Inflammatory macrophage treated with lipopolysaccharide for 1 hour (primary cell): ENCODE measurements at regions not wholly inside any gene's neighbourhood (a gene's known extent, or its start where the extent isn't known, plus 50 kb on each side); places are given as distances from the start of the nearest gene placed in this dataset.
"Not testable (repeated sequence)": the region's sequence is repeated elsewhere in the genome, so short reads cannot be mapped to it uniquely, and the experiment has no call there.

Experiments
- DNase-seq, 2 donors: peaks; one replicate each; pipeline ENCODE4 v3.0.0-alpha.2; 2020 to 2022

DNA sequence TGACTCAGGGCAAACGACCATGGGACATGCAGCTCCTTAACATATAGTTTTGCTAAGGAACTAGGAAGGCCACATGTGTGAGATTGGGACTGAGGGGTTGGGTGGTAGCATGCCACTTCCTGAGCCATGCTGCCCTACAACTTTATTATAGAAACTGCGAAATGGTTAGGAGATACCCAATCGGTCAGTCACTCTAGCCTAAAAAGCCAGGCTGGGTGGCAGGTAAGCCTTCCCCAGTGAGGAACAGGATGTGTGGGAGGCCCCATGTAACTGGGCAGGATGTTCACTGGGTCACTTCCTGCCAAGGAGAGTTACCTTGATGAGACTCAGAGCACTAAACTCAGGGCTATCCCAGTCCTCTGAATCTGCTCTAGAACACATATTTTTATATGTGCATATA is 123.5 kb downstream of the MAP3K7 start:
- DNase-seq = no peak

DNA sequence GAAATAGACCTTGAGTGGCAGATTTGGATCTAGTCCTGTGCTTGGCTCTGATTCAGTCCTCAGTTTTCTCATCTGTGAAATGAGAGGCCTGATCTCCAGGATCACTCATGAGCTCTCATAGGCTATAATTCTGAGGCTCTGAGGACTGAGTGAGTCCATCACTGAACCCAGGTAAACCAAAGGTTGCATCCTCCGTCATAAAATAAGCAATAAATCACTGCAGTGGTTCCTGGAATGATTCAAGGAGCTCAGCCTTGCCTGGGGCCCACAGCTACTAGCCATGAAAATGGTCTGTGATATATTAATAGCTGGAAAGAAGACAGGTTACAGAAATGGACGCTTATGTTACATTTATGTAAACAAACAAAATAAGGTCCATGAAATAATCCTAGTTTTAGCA is 124.8 kb downstream of the MAP3K7 start:
- DNase-seq = no peak

DNA sequence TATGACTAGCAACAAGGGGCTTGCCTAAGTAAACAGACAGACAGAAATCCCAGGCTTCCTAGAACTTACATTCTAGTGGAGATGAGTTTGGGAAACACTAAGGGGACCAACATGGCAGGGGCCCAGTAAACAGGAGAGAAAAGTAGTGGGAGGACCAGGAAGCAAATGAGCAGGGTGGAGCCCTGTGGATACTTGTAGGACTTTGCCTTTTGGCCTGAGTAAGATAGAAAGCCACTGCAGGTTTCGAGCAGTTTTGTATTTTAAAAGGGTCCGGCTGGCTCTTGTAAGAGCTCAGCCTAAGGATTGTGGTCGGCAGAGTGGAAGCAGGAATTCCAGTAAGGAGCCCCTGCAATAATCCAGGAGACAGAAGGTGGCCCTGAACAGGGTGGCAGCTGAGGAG is 125.5 kb downstream of the MAP3K7 start:
- DNase-seq = no peak

DNA sequence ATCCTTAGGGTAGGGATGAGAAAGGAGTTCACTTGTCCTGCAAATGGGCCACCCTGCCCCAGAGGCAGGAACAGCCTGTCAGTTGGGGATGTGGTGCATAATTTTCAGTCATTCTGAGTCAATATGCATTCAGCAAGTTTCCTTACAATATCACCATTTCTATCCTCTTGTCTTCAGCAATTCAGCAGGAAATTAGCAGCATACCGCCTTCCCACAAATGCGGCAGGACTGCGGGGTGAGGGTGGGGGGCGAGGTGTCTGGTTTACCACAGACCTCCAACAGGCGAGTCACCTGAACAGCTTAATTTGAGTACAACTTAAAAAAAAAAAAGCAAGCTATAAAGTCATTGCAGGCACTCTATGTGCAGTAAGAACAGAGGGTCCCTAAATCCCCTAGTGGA is 126.8 kb downstream of the MAP3K7 start:
- no peak for DNase-seq

DNA sequence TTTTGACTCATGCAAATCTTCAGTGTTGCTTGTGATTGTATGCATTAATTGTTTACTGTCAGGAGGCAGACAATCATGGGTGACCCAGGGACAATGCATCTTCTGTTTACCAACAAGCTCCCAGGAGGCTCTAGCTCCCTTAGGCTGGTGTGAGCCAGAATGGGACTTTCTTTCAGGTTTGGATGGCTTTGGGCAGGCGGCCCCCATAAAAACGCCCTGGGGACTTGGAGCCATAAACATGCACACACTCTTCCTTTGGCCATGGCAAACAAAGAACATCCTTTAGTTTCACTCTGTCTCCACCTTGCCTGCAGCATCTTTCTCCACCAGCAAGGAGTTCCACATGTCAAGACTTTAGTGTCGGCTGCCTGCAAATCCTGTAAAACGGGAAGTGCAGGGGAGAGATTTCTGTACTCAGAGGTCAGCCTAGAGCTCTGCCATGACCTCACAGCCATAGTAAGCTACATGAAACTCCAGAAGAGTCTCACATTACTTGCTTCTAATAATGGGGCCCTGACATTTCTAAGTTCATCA is 127.6 kb downstream of the MAP3K7 start:
- DNase-seq = no peak

DNA sequence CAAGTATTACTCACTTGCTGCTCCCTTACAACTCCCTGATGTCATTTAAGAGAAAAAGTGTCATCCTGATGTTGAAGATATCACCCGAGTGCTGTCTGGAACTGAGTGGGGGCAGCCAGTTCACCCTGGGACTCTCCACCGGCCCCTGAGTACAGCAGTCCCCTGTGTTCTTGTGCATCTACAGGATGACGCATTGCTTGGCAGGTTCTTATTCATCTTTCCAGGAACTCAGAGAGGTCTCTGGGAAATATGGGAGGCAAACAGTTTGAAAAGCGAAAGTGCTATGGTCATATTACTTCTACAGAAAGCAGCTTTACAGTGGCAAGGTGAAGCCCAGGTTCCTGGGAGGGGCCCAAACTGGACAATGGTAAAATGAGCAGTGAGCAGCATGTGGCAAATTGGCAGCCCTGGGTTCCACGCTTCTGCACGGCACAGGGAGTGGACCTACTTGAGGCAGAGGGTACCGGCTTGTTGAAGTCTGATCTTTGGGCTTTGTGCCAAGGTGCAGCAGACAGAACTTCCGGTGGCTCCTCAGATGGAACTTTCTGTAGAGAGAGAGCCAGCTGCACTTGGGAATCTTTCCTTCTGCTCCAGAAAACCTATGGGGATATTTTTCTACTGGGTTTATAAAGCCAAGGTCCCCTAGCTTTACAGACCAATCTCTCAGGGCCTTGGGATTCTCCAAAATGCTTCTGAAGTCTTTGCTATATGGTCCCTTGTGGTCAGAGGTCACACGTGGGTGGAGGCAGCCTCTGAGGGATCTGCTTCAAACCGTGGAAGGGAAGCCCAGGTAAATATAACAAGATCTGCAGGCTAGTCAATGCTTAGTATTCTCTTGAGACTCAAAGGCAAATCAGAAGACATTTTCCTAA is 128.3 kb downstream of the MAP3K7 start:
- no peak for DNase-seq

DNA sequence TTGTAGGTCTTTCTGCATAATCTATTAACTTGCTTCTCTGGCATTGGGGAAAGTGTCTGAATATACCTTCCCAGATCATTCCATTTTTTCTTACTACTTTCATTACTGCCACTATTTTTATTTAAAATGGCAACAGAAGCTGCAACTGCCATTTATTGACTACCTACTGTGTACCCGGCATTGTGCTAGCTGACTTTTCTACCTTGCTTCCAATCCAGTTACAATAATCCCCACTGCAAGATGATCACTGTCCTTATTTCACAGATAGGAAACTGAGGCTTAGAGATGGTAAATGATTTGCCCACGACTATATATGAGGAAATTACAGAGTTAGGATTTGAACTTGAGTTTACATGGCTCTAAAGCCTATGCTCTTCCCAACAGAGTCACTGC is 129.0 kb downstream of the MAP3K7 start:
- no peak for DNase-seq

DNA sequence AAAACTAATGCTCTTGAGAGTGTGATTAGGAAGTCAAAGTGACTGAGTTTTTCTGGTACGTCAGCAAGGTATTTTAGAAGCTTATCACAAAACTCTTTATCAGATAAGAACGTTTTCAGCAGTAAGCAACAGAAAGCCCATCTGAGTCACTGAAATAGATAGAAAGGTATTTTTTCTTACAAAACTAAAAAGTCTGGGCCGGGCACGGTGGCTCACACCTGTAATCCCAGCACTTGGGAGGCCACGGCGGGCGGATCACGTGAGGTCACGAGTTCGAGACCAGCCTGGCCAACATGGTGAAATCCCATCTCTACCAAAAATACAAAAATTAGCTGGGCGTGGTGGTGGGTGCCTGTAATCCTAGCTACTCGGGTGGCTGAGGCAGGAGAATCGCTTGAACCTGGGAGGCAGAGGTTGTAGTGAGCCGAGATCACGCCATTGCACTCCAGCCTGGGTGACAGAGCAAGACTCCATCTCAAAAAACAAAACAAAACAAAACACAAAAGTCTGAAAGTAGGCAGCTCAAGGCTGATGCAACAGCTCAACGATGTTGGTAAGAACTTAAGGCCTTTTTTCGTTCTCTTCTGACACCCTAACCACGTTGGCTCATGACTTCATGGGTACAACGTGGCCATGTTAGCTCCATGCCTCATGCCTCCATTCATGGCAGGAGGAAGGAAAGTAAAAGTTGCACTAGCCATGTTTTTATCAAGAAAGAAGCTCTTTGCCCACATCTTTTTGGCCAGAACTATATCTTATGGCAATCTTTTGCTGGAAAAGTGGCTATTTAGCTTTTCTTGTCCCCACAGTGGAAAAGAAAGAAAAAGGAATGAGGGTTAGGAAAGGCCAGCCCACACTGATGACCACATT is 129.6 kb downstream of the MAP3K7 start:
- not testable (repeated sequence) for DNase-seq

DNA sequence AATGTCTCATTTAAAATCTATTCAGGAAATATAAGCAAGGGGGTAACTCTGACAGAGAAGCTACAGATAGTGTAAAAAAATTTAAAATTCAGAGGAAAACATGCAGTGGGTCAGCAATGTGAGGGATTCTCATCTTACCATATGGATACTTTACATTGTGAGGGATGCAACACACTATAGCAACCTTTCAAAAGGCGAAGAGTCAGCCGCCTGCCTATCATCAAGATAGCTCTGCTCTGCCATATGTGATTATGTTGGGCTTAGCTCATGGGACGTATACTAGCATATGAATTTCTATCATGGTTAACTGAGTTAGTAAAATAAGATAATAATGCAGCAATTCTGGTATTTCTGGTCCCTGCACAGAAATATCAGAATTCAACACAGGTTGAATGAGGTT is 130.9 kb downstream of the MAP3K7 start:
- DNase-seq = no peak

DNA sequence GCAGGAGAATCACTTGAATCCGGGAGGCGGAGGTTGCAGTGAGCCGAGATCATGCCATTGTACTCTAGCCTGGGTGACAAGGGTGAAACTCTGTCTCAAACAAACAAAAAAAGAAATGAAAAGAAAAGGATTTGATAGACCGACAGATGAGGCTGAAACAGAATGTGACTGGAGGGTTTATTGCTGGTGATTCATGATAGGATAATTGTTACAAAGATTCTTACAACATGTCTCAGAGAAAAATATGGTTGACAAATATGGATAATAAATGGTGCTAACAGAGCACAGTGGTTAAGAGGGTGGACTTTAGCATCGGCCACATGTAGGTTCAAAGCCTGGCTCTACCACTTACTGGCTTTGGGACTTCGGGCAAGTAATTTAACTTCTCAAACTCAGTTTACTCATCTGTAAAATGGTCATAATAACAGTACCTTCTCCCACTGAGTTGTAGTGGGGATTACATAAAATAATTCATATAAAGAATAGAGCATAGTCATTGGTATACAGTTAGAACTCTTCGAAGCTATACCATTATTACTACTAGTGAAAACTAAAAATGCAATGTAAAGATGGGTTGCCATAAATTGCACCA is 131.9 kb downstream of the MAP3K7 start:
- DNase-seq = no peak

DNA sequence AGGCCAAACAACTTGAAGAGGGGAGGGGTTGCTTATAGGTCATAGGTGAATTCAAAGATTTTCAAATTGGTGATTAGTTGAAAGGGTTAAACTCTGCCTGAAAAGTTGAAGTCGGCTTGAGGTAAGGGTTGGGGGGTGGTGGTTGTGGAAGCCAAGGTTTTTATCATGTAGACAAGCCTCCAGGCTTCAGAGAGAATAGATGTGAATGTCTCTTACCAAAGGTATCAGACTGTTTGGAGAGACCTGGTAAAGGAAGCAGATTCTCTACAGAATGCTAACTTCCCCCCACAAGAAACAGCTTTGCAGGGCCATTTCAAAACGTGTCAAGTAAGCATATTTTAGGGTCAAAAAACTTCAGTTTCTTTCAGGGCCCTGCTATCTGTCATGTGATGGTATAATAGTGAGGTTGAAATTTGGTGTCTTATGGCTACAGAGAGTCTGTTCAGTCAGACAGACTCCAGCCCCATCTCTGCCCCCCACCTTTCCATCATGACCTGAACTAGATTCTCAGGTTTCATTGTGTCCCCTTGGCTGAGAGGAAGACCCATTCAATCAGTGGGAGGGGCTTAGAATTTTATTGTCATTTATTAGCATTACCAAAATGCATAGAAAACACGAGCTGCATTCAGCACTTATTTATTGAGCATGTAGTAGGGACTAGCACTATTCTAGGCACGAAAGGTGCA is 136.5 kb downstream of the MAP3K7 start:
- no peak for DNase-seq

GRCh38 chr6:90449311-90449710 is 137.6 kb downstream of the MAP3K7 start:
- DNase-seq = no peak

DNA sequence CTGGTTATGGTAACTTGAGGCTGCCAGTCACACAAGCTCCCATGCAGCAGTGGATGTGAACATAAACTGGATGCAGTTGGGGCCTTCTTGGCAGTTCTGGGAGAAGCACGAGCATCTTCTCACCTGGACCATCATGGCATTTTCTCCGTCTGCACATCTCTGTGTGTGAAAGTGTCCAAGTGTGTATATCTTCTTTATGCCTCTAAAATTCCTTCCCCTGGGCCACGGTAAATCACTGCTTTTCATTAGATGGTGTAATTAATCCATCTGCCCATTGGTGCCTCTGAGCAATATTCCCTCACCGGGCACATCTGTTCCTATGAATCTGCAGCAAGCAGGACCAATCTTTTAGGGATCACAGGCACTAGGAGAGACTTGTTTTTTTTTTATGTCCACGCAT is 138.0 kb downstream of the MAP3K7 start:
- DNase-seq = no peak

DNA sequence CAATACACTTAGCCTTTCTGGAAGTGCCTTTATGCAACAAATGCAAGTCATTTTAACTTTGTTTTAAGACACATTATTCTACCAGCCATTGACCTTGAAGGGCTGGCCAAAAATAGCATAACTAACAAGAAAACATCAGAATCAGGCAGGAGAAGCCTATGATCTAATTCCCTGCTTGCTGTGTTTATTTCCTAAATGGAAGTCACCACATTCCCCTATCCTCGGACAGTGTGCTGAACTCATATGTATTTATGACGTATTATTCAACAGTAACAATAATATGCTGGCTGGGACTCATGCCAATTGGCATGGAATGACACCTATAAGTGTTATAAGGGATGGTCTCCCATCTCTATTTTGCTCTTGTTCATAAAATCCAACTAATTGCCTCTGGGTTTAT is 140.7 kb downstream of the MAP3K7 start:
- no peak for DNase-seq

GRCh38 chr6:90445533-90446108 is 141.3 kb downstream of the MAP3K7 start:
- no peak for DNase-seq

DNA sequence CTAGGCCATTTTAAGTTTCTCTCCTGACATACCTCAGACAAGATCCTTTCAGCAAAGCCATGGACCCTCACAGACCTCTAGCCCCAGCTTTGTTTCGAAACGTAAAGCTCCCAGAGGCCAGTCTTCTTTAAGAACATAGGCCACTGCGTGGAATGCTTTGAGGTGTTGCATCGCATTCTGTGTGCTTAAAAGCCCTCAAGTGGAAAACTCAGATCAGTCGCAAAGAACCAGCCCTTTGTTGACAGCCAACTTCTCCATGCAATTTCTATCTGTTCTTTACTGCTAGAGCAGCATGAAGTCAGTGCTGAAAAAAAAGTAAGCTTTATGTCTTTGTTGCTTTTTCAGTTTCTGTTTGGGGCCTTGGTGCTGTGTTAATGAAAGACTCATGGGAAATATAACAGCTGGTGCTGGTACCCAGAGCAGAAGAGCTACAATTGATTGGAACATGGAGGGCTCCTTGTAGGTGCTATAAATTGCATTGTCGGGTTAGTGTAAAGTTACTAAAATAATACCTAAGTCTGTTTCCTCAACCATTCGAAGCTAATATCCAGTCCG is 142.6 kb downstream of the MAP3K7 start:
- no peak for DNase-seq

DNA sequence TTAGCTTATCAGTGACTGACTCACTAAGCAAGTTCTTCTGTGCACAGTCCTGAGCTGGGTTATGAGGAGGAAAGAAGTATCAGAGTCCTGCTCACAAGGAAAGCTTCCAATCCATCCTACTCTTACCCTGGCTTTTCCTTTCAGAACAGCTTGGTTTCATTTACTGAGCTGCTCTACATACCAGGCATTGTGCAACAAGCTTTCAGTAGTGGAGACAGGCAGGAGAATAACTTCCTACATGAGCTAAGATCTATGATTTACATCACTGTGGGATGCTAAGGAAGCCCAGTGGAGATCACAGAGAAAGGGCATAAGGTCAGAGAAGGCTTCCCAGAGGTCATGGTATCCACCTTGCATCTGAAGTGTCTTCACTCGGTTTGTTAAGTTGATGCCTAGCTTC is 144.5 kb downstream of the MAP3K7 start:
- DNase-seq = peak in 1 of 2 donors; percentile 9

- no peak for DNase-seq
These were observed 144.1 kb upstream of the BACH2 start for GRCh38 chr6:90440586-90441283.

GRCh38 chr6:90439586-90439985 is 142.9 kb upstream of the BACH2 start:
- no peak for DNase-seq

- no peak for DNase-seq
These were observed 139.8 kb upstream of the BACH2 start for GRCh38 chr6:90436403-90436802.

- DNase-seq = no peak
These were observed 138.7 kb upstream of the BACH2 start for GRCh38 chr6:90435207-90435899.
